PFSK-1 (cell line): ENCODE measurements at regions not wholly inside any gene's neighbourhood (a gene's known extent, or its start where the extent isn't known, plus 50 kb on each side); places are given as distances from the start of the nearest gene placed in this dataset.

ENCODE experiments used
- FOXP2 ChIP-seq: optimal IDR thresholded peaks from 2 replicates; pipeline ENCODE3; 2011; ENCODE audit warnings: borderline replicate concordance, control low read depth, inconsistent platforms; ENCODE audit not compliant: insufficient read depth; ENCODE audit errors: extremely low read length, extremely low read depth
- POLR2AphosphoS5 ChIP-seq: IDR thresholded peaks from 2 replicates; pipeline ENCODE4 v1.6.1; 2012; ENCODE audit warnings: low read depth, mild to moderate bottlenecking, control low read depth, low read length, moderate library complexity
- SIN3A ChIP-seq: IDR thresholded peaks from 2 replicates; pipeline ENCODE4 v1.6.1; 2012; ENCODE audit warnings: mild to moderate bottlenecking, low read length, moderate library complexity, borderline replicate concordance; ENCODE audit not compliant: insufficient read depth
- TAF1 ChIP-seq: IDR thresholded peaks from 2 replicates; pipeline ENCODE4 v1.6.1; 2012; ENCODE audit warnings: low read length, control low read depth, borderline replicate concordance; ENCODE audit not compliant: insufficient read depth
- TF ChIP-seq, protein P1 (sequence below), 2 experiments: IDR thresholded peaks; 2 replicates each; pipeline versions ENCODE4 v1.6.1 to v1.8.0; 2011 to 2012; ENCODE audit warnings: low read depth in 2 of 2, low read length in 2 of 2, control low read depth in 1 of 2, inconsistent platforms in 1 of 2, mild to moderate bottlenecking in 1 of 2, moderate library complexity in 1 of 2; ENCODE audit not compliant: insufficient read depth in 1 of 2

DNA sequence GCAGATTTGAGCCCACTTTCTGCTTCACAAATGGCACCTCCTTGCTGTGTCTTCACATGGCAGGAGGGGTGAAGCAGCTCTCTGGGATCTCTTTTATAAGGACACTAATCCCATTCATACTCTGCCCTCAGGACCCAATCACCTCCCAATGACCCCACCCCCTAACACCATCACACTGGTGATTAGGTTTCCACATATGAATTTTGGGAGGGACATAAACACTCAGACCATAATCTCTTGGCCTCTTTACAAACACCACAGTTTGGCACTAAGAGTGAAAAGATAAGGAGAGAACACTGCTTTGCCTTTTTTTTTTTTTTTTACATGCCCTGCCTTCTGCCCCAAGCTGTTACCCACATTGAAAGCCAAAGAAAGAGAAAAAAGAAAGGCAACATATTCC lies 166.2 kb upstream of the NFIA start:
- TF ChIP-seq TAF1 (no peak), FOXP2 (no peak), POLR2AphosphoS5 (no peak), SIN3A (no peak)
- TF ChIP-seq, protein P1, sequence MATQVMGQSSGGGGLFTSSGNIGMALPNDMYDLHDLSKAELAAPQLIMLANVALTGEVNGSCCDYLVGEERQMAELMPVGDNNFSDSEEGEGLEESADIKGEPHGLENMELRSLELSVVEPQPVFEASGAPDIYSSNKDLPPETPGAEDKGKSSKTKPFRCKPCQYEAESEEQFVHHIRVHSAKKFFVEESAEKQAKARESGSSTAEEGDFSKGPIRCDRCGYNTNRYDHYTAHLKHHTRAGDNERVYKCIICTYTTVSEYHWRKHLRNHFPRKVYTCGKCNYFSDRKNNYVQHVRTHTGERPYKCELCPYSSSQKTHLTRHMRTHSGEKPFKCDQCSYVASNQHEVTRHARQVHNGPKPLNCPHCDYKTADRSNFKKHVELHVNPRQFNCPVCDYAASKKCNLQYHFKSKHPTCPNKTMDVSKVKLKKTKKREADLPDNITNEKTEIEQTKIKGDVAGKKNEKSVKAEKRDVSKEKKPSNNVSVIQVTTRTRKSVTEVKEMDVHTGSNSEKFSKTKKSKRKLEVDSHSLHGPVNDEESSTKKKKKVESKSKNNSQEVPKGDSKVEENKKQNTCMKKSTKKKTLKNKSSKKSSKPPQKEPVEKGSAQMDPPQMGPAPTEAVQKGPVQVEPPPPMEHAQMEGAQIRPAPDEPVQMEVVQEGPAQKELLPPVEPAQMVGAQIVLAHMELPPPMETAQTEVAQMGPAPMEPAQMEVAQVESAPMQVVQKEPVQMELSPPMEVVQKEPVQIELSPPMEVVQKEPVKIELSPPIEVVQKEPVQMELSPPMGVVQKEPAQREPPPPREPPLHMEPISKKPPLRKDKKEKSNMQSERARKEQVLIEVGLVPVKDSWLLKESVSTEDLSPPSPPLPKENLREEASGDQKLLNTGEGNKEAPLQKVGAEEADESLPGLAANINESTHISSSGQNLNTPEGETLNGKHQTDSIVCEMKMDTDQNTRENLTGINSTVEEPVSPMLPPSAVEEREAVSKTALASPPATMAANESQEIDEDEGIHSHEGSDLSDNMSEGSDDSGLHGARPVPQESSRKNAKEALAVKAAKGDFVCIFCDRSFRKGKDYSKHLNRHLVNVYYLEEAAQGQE (IDR thresholded peaks at IDR 0.05; ENCODE audit: insufficient read depth in 1 of 2, low read depth in 2 of 2, low read length in 2 of 2) = no peak

- TF ChIP-seq FOXP2 (no peak), POLR2AphosphoS5 (no peak), TAF1 (no peak), SIN3A (no peak)
- TF ChIP-seq, protein P1 (IDR thresholded peaks at IDR 0.05; ENCODE audit: insufficient read depth in 1 of 2, low read depth in 2 of 2, low read length in 2 of 2) = no peak
Observed at GRCh38 chr1:60915441-60915840, 166.9 kb upstream of the NFIA start.

- TF ChIP-seq SIN3A (no peak), TAF1 (no peak), FOXP2 (no peak), POLR2AphosphoS5 (no peak)
- TF ChIP-seq, protein P1 (IDR thresholded peaks at IDR 0.05; ENCODE audit: insufficient read depth in 1 of 2, low read depth in 2 of 2, low read length in 2 of 2) = no peak
Observed at GRCh38 chr1:60914982-60915381, 167.4 kb upstream of the NFIA start.

DNA sequence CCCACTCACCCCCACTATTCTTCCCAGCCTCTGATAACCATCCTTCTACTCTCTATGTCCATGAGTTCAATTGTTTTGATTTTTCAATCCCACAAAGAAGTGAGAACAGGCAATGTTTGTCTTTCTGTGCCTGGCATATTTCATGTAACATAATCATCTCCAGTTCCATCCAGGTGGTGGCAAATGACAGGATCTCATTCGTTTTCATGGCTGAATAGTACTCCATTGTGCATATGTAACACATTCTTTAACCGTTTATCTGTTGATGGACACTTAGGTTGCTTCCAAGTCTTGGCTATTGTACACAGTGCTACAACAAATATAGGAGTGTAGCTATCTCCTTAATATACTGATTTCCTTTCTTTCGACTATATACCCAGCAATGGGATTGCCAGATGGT lies 169.3 kb upstream of the NFIA start:
- TF ChIP-seq FOXP2 = no peak
- no peak for TF ChIP-seq SIN3A
- TF ChIP-seq TAF1 = no peak
- TF ChIP-seq POLR2AphosphoS5 = no peak
- TF ChIP-seq, protein P1 (IDR thresholded peaks at IDR 0.05; ENCODE audit: insufficient read depth in 1 of 2, low read depth in 2 of 2, low read length in 2 of 2) = no peak

- no peak for TF ChIP-seq SIN3A
- no peak for TF ChIP-seq FOXP2
- TF ChIP-seq, protein P1 (IDR thresholded peaks at IDR 0.05; ENCODE audit: insufficient read depth in 1 of 2, low read depth in 2 of 2, low read length in 2 of 2) = no peak
- TF ChIP-seq TAF1 = no peak
Observed at GRCh38 chr1:60911966-60912697, 170.2 kb upstream of the NFIA start.
